NCI-H2107 treated with DMSO at 0.1 percent for 48 hours (cell line): ENCODE measurements at regions not wholly inside any gene's neighbourhood (a gene's known extent, or its start where the extent isn't known, plus 50 kb on each side); places are given as distances from the start of the nearest gene placed in this dataset.

Experiments used
- DNase-seq: peaks from one replicate; lab custom pipeline; 2025; ENCODE audit not compliant: unreplicated experiment; lab: John Stamatoyannopoulos, UW

DNA sequence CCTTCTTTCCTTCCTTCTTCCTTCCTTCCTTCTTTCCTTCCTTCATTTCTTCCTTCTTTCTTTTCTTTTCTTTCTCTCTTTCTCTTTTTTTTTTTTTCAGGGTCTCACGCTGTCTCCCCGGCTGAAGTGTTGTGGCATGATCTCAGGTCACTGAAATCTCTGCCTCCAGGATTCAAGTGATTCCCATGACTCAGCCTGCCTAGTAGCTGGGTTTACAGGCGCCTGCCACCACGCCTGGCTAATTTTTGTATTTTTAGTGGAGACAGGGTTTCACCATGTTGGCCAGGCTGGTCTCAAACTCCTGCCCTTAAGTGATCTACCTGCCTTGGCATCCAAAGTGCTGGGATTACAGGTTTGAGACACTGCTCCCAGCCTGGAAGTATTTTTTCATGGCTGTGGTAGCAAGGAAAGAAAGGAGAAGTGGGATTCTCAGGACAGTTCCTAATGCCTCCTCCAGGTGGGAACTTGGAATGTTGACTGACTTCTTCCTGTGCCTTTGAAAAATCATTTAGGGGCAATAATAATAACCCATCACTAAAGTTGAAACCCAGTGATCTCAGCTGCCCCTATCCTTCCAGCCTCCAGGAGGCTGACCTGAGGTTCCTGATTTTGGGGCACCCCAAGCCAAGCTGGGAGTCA is 89.3 kb upstream of the CELF4 start:
- no peak for DNase-seq

GRCh38 chr18:37654034-37654433 is 88.4 kb upstream of the CELF4 start:
- no peak for DNase-seq

- no peak for DNase-seq
These were observed 88.0 kb upstream of the CELF4 start for GRCh38 chr18:37653618-37654017.

DNA sequence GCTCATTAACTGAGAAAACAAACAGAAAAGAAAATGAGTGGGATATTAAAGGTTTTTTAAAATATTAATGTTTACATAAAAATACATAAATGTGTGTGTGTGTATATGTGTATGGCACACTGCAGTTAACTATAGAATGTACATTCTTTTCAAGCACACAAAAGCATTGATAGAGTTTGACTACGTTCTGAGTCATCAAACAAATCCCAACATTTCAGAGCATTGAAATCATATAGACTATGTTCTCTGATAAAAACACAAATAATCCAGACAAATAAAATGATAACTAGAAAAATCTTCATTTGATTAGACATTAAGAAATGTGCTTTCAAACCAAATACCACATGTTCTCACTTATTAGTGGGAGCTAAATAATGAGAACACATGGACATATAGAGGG is 84.3 kb upstream of the CELF4 start:
- DNase-seq, result no peak

DNA sequence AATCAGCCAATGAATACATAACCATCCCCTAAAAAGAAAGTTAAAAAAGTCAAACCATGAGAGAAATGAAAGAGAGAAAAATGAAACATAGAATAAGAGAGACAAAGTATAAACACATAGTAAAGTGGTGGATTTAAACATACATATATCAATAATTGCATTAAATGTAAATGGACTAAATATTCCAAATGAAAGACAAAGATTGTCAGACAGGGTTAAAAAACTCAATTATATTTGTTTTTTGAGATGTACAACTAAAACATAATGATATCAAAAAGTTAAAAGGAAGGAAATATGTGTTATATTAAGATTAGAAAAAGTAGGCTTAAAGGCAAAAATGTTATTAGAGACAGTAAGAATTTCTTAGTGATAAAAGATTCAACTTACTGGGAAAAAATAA is 83.8 kb upstream of the CELF4 start:
- DNase-seq, result no peak

GRCh38 chr18:37641573-37641972 is 76.0 kb upstream of the CELF4 start:
- no peak for DNase-seq

DNA sequence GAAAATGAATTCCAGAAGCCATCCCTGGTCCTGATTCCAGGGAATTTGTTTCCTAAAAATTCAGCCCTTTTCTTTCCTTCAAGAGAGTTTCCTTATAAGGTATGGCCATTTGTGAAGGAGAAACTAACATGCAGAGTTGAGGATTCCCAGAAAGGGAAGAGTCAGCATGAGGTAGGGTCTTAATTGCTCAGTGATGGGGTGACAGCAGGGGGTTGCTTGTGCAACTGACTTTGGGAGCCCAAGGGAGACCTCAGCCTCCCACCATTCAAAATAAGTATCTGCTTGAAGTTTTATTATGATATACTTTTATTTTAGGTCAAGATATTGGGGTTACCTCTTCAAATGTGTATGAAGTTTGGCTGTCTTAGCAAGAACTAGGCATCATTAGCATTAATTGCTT is 74.9 kb upstream of the CELF4 start:
- DNase-seq, result no peak

- no peak for DNase-seq
These were observed 74.2 kb upstream of the CELF4 start for GRCh38 chr18:37639846-37640245.

DNA sequence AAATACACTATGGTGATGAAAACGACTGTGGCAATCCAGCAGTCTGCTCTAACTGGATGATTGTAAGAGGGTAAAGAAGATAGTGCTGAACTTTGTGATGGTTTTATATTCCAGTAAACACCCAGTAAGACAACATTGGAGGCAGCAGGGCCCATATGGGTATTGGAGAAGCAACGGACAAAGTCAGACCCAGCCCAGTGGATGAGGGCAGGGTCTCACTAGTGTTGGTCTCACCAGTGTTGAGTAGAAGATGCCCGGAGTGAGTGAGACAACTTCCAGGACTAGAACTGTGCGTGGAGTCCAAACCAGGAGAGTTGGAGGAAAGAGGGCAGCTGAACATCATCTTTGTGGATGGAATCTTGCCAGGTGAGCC is 71.9 kb upstream of the CELF4 start:
- no peak for DNase-seq

DNA sequence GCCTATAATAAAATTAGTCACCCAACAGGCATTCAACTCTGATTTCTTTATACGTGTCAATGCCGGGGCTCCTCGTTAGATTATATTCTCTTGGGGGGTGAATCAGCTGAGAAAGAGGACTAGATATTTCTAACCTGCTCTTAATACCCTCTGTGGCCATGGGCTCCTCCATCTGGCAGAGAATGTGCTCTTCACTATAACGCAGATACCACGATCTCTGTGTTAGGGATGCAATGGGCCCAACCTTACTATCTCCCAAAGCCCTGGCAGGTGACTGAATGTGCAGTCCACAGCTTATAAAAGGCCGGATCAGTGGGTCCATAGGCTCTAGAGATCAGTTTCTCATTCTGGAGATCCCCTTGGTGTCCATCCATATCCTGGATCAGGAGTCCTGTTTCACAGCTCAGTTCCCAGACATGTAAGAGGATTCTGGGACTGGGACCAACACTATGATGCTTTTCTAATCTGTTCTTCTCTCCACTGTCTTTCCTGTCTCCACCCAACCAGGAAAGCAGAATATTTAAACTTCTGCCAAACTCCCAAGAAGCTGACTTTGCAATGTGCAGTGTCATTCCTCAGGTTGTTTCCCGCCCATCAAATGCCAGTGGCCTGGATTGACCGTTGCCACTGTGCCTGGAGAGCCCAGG is 71.4 kb upstream of the CELF4 start:
- no peak for DNase-seq

- DNase-seq, result no peak
These were observed 68.9 kb upstream of the CELF4 start for GRCh38 chr18:37634516-37634915.

- no peak for DNase-seq
These were observed 65.8 kb upstream of the CELF4 start for GRCh38 chr18:37631422-37631821.

GRCh38 chr18:37630334-37630733 is 64.7 kb upstream of the CELF4 start:
- DNase-seq, result no peak

- DNase-seq, result no peak
These were observed 63.0 kb upstream of the CELF4 start for GRCh38 chr18:37628470-37629220.

- DNase-seq, result no peak
These were observed 58.7 kb upstream of the CELF4 start for GRCh38 chr18:37624318-37624717.

GRCh38 chr18:37619964-37620363 is 54.4 kb upstream of the CELF4 start:
- no peak for DNase-seq

GRCh38 chr18:37617623-37618022 is 52.0 kb upstream of the CELF4 start:
- DNase-seq, result no peak
